ENCODE measurements at regions not wholly inside any gene's neighbourhood (a gene's known extent, or its start where the extent isn't known, plus 50 kb on each side); places are given as distances from the start of the nearest gene placed in this dataset.

DNA sequence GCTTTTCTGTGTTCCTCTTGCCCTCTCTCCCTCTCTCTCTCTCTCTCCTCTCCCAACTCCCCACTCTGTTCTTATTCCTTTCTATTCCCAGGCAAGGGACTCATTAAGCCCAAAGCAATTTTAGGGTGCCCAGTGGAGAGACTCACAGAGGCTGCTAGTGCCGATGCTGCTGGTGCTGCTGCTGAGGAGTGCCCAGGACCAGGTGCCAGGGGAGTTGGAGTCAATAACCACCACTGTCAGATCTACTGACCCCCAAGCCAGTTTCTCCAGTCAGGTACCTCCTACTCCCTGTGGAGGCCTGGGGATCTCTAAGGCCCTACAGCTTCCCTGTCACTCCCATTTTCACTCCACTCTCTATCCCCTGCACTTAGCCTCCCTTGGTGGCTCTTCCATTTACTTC, 54.2 kb upstream of the LAS1L start:
- Histone ChIP-seq H3K4me1 (ENCODE audit: control insufficient read depth, insufficient read depth, low read length) (no peaks in the 10 kb centered on the region), H3K36me3 (ENCODE audit: control insufficient read depth in 2 of 2, insufficient read depth in 1 of 2, low read length in 2 of 2) (no peaks in the 10 kb centered on the region), H3K4me3 (ENCODE audit: low read depth, low read length) (no peak overlapping the region), H3K9me3 (ENCODE audit: control insufficient read depth, insufficient read depth, low read depth, low read length) (no peaks in the 10 kb centered on the region), H3K27ac (ENCODE audit: extremely low read depth, low read depth, low read length) (no peak overlapping the region)
- ChIA-PET POLR2A (no interaction called here), CTCF (interaction anchor here (0.7 kb wide), 1 partner anchor 623 kb away, joined by 4 read pairs; no protein-coding TSS in a partner anchor)
- no peak for TF ChIP-seq ZFP41 (tag by site-specific recombination; IDR thresholded peaks at IDR 0.05; ENCODE audit: borderline replicate concordance)
- no peak for TF ChIP-seq GLI4 (tag by site-specific recombination; IDR thresholded peaks at IDR 0.05)
- no peak for TF ChIP-seq ZNF692 (tag by site-specific recombination; IDR thresholded peaks at IDR 0.05)
- no peak for TF ChIP-seq ZNF843 (tag by site-specific recombination; IDR thresholded peaks at IDR 0.05)
- no peak for TF ChIP-seq ZNF274 (IDR thresholded peaks at IDR 0.05; ENCODE audit: low read length)
- no peak for TF ChIP-seq ZNF274 (tag by site-specific recombination; IDR thresholded peaks at IDR 0.05; ENCODE audit: borderline replicate concordance)
- TF ChIP-seq ZNF184 (tag by site-specific recombination; IDR thresholded peaks at IDR 0.05): no peak
- TF ChIP-seq, protein P1, sequence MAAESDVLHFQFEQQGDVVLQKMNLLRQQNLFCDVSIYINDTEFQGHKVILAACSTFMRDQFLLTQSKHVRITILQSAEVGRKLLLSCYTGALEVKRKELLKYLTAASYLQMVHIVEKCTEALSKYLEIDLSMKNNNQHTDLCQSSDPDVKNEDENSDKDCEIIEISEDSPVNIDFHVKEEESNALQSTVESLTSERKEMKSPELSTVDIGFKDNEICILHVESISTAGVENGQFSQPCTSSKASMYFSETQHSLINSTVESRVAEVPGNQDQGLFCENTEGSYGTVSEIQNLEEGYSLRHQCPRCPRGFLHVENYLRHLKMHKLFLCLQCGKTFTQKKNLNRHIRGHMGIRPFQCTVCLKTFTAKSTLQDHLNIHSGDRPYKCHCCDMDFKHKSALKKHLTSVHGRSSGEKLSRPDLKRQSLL (tag by site-specific recombination; IDR thresholded peaks at IDR 0.05): no peak
- TF ChIP-seq ZNF596 (tag by site-specific recombination; IDR thresholded peaks at IDR 0.05): no peak
- TF ChIP-seq ZSCAN23 (tag by site-specific recombination; IDR thresholded peaks at IDR 0.05): no peak

DNA sequence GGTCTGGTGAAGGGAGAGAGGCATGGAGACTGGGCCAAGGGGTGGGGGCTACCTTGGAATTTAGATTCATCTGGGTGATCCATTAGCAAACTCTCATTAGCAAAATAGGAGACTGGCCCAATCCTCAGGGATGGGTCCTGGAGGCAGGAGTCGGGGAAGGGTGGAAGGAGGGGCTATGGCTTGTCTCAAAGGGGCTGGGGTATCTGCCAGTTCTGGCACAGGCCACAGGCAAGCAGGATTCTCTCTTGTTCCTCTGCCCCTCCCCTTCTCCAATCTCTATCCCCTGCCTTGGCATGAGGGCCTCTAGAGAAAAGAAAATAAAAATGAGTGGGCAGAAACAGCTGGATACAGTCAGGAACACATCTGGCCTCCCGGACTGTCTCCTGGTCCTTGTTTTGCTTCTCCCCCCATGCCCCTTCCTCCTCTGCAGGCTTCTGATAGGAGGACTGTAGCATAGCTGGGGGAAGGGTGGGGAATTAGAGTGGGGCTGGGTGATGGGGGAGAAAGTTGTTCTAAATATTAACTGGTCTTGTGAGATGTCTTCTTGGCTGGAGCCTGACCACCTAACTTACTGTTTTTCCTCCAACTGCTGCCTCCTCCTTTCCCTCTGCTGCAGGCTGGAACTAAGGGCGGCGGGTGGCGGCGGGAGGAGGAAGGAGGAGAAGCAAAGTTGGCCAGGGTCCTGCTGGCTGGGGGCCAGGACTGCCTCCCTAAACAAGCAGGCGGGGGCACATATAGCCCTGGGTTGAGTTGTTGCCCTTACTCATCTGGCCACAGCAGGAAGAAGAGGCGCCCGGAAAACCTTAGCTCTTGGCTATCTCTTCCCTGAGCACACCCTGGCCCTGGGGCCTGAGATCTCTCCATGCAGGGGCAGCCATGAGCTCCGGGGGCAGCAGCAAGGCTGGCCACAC, 53.3 kb upstream of the LAS1L start:
- Histone ChIP-seq H3K9me3 (ENCODE audit: control insufficient read depth, insufficient read depth, low read depth, low read length) (no peaks in the 10 kb centered on the region), H3K27ac (ENCODE audit: extremely low read depth, low read depth, low read length) (no peak overlapping the region), H3K4me3 (ENCODE audit: low read depth, low read length) (no peak overlapping the region), H3K4me1 (ENCODE audit: control insufficient read depth, insufficient read depth, low read length) (no peaks in the 10 kb centered on the region), H3K36me3 (ENCODE audit: control insufficient read depth in 2 of 2, insufficient read depth in 1 of 2, low read length in 2 of 2) (no peaks in the 10 kb centered on the region)
- TF ChIP-seq TSHZ1 (tag by site-specific recombination; IDR thresholded peaks at IDR 0.05; ENCODE audit: borderline replicate concordance) (no peak), ZNF548 (tag by site-specific recombination; IDR thresholded peaks at IDR 0.05) (no peak), ZFP41 (tag by site-specific recombination; IDR thresholded peaks at IDR 0.05; ENCODE audit: borderline replicate concordance) (no peak), ZBTB48 (tag by site-specific recombination; IDR thresholded peaks at IDR 0.05) (no peak), ZNF121 (tag by site-specific recombination; IDR thresholded peaks at IDR 0.05) (no peak), GFI1B (tag by site-specific recombination; IDR thresholded peaks at IDR 0.05) (no peak), ZNF555 (tag by site-specific recombination; conservative IDR thresholded peaks at IDR 0.05) (no peak), KLF1 (tag by site-specific recombination; IDR thresholded peaks at IDR 0.05) (no peak), MYNN (tag by site-specific recombination; IDR thresholded peaks at IDR 0.05; ENCODE audit: borderline replicate concordance) (no peak), ZNF311 (tag by site-specific recombination; IDR thresholded peaks at IDR 0.05; ENCODE audit: borderline replicate concordance) (no peak), ZNF670 (tag by site-specific recombination; IDR thresholded peaks at IDR 0.05; ENCODE audit: low read depth) (no peak), ZNF600 (tag by site-specific recombination; IDR thresholded peaks at IDR 0.05) (no peak)
- TF ChIP-seq, protein P2, sequence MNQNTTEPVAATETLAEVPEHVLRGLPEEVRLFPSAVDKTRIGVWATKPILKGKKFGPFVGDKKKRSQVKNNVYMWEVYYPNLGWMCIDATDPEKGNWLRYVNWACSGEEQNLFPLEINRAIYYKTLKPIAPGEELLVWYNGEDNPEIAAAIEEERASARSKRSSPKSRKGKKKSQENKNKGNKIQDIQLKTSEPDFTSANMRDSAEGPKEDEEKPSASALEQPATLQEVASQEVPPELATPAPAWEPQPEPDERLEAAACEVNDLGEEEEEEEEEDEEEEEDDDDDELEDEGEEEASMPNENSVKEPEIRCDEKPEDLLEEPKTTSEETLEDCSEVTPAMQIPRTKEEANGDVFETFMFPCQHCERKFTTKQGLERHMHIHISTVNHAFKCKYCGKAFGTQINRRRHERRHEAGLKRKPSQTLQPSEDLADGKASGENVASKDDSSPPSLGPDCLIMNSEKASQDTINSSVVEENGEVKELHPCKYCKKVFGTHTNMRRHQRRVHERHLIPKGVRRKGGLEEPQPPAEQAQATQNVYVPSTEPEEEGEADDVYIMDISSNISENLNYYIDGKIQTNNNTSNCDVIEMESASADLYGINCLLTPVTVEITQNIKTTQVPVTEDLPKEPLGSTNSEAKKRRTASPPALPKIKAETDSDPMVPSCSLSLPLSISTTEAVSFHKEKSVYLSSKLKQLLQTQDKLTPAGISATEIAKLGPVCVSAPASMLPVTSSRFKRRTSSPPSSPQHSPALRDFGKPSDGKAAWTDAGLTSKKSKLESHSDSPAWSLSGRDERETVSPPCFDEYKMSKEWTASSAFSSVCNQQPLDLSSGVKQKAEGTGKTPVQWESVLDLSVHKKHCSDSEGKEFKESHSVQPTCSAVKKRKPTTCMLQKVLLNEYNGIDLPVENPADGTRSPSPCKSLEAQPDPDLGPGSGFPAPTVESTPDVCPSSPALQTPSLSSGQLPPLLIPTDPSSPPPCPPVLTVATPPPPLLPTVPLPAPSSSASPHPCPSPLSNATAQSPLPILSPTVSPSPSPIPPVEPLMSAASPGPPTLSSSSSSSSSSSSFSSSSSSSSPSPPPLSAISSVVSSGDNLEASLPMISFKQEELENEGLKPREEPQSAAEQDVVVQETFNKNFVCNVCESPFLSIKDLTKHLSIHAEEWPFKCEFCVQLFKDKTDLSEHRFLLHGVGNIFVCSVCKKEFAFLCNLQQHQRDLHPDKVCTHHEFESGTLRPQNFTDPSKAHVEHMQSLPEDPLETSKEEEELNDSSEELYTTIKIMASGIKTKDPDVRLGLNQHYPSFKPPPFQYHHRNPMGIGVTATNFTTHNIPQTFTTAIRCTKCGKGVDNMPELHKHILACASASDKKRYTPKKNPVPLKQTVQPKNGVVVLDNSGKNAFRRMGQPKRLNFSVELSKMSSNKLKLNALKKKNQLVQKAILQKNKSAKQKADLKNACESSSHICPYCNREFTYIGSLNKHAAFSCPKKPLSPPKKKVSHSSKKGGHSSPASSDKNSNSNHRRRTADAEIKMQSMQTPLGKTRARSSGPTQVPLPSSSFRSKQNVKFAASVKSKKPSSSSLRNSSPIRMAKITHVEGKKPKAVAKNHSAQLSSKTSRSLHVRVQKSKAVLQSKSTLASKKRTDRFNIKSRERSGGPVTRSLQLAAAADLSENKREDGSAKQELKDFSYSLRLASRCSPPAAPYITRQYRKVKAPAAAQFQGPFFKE (tag by site-specific recombination; IDR thresholded peaks at IDR 0.05; ENCODE audit: borderline replicate concordance): no peak
- CTCF ChIA-PET: interaction anchor here (0.7 to 0.8 kb wide), 2 partner anchors 622 to 1141 kb away, joined by 4 read pairs; no protein-coding TSS in a partner anchor
- POLR2A ChIA-PET: no interaction called here
